ENCODE measurements at regions not wholly inside any gene's neighbourhood (a gene's known extent, or its start where the extent isn't known, plus 50 kb on each side); places are given as distances from the start of the nearest gene placed in this dataset.

DNA sequence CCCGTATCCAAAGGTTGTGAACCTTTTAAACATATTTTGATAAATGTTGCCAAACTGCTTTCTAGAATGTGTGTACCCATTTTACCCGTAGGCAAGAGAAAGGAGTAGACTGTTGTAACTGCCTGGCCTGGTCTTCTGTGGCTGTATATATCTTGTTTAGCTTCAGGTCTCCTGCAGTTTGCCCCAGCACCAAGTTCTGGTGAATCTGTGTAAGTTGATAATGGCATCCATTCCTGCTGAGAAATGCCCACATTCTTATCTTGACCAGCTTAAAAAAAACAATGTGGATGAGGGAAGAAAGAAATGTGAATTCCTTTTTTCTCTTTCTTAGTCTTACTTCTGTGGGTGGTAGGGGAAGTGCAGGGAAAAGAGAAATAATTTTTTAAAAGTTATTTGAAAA is 53.3 kb upstream of the TLE3 start:
- TF ChIP-seq, protein P1, sequence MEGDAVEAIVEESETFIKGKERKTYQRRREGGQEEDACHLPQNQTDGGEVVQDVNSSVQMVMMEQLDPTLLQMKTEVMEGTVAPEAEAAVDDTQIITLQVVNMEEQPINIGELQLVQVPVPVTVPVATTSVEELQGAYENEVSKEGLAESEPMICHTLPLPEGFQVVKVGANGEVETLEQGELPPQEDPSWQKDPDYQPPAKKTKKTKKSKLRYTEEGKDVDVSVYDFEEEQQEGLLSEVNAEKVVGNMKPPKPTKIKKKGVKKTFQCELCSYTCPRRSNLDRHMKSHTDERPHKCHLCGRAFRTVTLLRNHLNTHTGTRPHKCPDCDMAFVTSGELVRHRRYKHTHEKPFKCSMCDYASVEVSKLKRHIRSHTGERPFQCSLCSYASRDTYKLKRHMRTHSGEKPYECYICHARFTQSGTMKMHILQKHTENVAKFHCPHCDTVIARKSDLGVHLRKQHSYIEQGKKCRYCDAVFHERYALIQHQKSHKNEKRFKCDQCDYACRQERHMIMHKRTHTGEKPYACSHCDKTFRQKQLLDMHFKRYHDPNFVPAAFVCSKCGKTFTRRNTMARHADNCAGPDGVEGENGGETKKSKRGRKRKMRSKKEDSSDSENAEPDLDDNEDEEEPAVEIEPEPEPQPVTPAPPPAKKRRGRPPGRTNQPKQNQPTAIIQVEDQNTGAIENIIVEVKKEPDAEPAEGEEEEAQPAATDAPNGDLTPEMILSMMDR (IDR thresholded peaks at IDR 0.05), result no peak
- TF ChIP-seq POLR2A (IDR thresholded peaks at IDR 0.05), result no peak
